AG09319 (cell line): ENCODE measurements at regions not wholly inside any gene's neighbourhood (a gene's known extent, or its start where the extent isn't known, plus 50 kb on each side); places are given as distances from the start of the nearest gene placed in this dataset.

Source experiments
- DNase-seq: peaks from one replicate; pipeline ENCODE4 v3.0.0-alpha.2; 2010; ENCODE audit warnings: low read depth; ENCODE audit errors: extremely low read depth
- CTCF ChIP-seq: IDR thresholded peaks from 2 replicates; pipeline ENCODE4 v1.5.1; 2011; ENCODE audit warnings: low read depth, mild to moderate bottlenecking, inconsistent platforms, low read length, moderate library complexity

GRCh38 chr20:52465991-52466390 is 274.4 kb upstream of the ZFP64 start:
- TF ChIP-seq CTCF, result no peak
- DNase-seq, result no peak

- no peak for TF ChIP-seq CTCF
- no peak for DNase-seq
These were observed 270.0 kb upstream of the ZFP64 start for GRCh38 chr20:52461582-52461981.

GRCh38 chr20:52459150-52459549 is 267.6 kb upstream of the ZFP64 start:
- DNase-seq, result no peak
- no peak for TF ChIP-seq CTCF

GRCh38 chr20:52457826-52458225 is 266.2 kb upstream of the ZFP64 start:
- DNase-seq, result no peak
- TF ChIP-seq CTCF, result no peak

- DNase-seq, result no peak
- no peak for TF ChIP-seq CTCF
These were observed 263.1 kb upstream of the ZFP64 start for GRCh38 chr20:52454660-52455059.

GRCh38 chr20:52448513-52449232 is 257.1 kb upstream of the ZFP64 start:
- TF ChIP-seq CTCF, result no peak
- DNase-seq, result no peak

GRCh38 chr20:52447225-52447551 is 255.6 kb upstream of the ZFP64 start:
- TF ChIP-seq CTCF, result no peak
- no peak for DNase-seq
